Neural progenitor cell (in vitro differentiated cells): ENCODE measurements at regions not wholly inside any gene's neighbourhood (a gene's known extent, or its start where the extent isn't known, plus 50 kb on each side); places are given as distances from the start of the nearest gene placed in this dataset.

Source experiments
- EZH2 ChIP-seq: fragments of 200-600 bp; sonication (generic); IDR thresholded peaks from 2 replicates; pipeline ENCODE4 v1.6.1; 2017; ENCODE audit warnings: antibody characterized with exemption, mild to moderate bottlenecking, moderate library complexity
- TF ChIP-seq, protein P1 (sequence below): fragments of 200-600 bp; sonication (generic); IDR thresholded peaks from 2 replicates; pipeline ENCODE4 v1.5.1; 2017; ENCODE audit warnings: antibody characterized with exemption, mild to moderate bottlenecking

DNA sequence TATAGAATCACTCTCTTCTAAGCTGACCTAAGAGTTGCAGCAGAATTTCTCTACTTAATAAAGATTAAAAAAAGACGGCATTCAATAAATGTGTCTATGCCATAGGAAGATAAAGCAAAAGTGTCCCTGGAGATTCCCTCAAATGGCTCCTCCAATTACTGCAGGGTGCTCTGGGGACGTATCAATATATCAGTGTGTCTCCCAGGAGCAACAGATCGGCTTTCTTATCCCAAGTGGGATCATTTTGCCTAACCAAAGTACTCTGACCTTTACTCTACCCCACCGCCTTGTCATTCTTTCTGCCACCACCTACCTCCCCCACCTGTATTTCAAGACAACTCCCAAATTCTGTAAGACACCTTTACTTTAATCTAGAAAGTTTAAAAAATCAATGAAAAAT lies 202.0 kb upstream of the SEMA3C start:
- TF ChIP-seq, protein P1, sequence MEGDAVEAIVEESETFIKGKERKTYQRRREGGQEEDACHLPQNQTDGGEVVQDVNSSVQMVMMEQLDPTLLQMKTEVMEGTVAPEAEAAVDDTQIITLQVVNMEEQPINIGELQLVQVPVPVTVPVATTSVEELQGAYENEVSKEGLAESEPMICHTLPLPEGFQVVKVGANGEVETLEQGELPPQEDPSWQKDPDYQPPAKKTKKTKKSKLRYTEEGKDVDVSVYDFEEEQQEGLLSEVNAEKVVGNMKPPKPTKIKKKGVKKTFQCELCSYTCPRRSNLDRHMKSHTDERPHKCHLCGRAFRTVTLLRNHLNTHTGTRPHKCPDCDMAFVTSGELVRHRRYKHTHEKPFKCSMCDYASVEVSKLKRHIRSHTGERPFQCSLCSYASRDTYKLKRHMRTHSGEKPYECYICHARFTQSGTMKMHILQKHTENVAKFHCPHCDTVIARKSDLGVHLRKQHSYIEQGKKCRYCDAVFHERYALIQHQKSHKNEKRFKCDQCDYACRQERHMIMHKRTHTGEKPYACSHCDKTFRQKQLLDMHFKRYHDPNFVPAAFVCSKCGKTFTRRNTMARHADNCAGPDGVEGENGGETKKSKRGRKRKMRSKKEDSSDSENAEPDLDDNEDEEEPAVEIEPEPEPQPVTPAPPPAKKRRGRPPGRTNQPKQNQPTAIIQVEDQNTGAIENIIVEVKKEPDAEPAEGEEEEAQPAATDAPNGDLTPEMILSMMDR: no peak
- no peak for TF ChIP-seq EZH2
